GM12878 (cell line): ENCODE measurements at regions not wholly inside any gene's neighbourhood (a gene's known extent, or its start where the extent isn't known, plus 50 kb on each side); places are given as distances from the start of the nearest gene placed in this dataset.

Source experiments
- ATAC-seq: fragments of 200-7000 bp; cut with Tn5 transposase; 3 replicates; pipeline ENCODE4 v1.9.1; 2020; ENCODE audit warnings: mild to moderate bottlenecking, moderate library complexity
- BruUV-seq: library from RNA; stranded (reverse); fragments of 400-500 nt; replicated peaks from 2 replicates; lab custom pipeline; 2021; lab: Mats Ljungman, UMichigan
- CTCF ChIA-PET: fragments of 300-600 bp; sonication (Branson Sonifier 250); formaldehyde crosslinking; extraction: SDS; loops from one replicate; lab custom pipeline; 2021; ENCODE audit warnings: inconsistent platforms; lab: Yijun Ruan, JAX
- POLR2A ChIA-PET: fragments of 350-600 bp; formaldehyde crosslinking; extraction: SDS; loops from one replicate; lab custom pipeline; 2021; ENCODE audit warnings: inconsistent platforms; lab: Charles Lee
- RAD21 ChIA-PET: fragments of 300-600 bp; sonication (Branson Sonifier 250); formaldehyde crosslinking; loops from one replicate; lab custom pipeline; 2023; ENCODE audit warnings: antibody characterized with exemption; ENCODE audit not compliant: unreplicated experiment; lab: Charles Lee
- SMC1A ChIA-PET: fragments of 300-600 bp; sonication (Branson Sonifier 250); formaldehyde crosslinking; loops from one replicate; lab custom pipeline; 2023; ENCODE audit not compliant: unreplicated experiment, uncharacterized antibody; lab: Charles Lee
- DNase-seq: peaks from one replicate; pipeline ENCODE4 v3.0.0-alpha.2; 2011; ENCODE audit warnings: low read depth, low spot score
- FAIRE-seq: peaks from 3 replicates; lab custom pipeline; 2011; peaks lifted over from hg19 to GRCh38; lab: Jason Lieb, UNC
- H2AFZ ChIP-seq: 2 replicates; pipeline ENCODE4 v1.6.0; 2011; ENCODE audit warnings: low read depth, low read length, control low read depth; ENCODE audit not compliant: control insufficient read depth
- H3K27ac ChIP-seq: 2 replicates; pipeline ENCODE4 v1.5.1; 2011; ENCODE audit warnings: control low read depth; ENCODE audit not compliant: control insufficient read depth, insufficient read depth
- H3K27me3 ChIP-seq, 2 experiments: replicated peaks in 1 of 2; 2 replicates each; pipeline versions ENCODE4 v1.6.0 to v1.6.1; 2011; ENCODE audit warnings: low read length in 1 of 2; ENCODE audit not compliant: control insufficient read depth in 2 of 2, insufficient read depth in 2 of 2
- H3K36me3 ChIP-seq, 2 experiments: 2 replicates each; pipeline ENCODE4 v1.5.1; 2011; ENCODE audit warnings: low read length in 1 of 2; ENCODE audit not compliant: control insufficient read depth in 2 of 2, insufficient read depth in 2 of 2
- H3K4me1 ChIP-seq: 2 replicates; pipeline ENCODE4 v1.6.1; 2011; ENCODE audit warnings: mild to moderate bottlenecking, low read length, moderate library complexity, mixed read lengths; ENCODE audit not compliant: control insufficient read depth, insufficient read depth
- H3K4me2 ChIP-seq: 2 replicates; pipeline ENCODE4 v1.6.0; 2011; ENCODE audit warnings: control low read depth; ENCODE audit not compliant: control insufficient read depth, insufficient read depth
- H3K4me3 ChIP-seq: fragments of 200-600 bp; sonication (generic); 2 replicates; pipeline ENCODE4 v1.5.1; 2016
- H3K79me2 ChIP-seq: 2 replicates; pipeline ENCODE4 v1.6.0; 2011; ENCODE audit warnings: low read length; ENCODE audit not compliant: control insufficient read depth, insufficient read depth
- H3K9ac ChIP-seq: 2 replicates; pipeline ENCODE4 v1.8.0; 2011; ENCODE audit warnings: low read length, control low read depth, mixed read lengths; ENCODE audit not compliant: control insufficient read depth, insufficient read depth
- H3K9me3 ChIP-seq: replicated peaks from 3 replicates; pipeline ENCODE4 v1.5.1; 2011; ENCODE audit warnings: mild to moderate bottlenecking, low read length; ENCODE audit not compliant: control insufficient read depth, insufficient read depth
- H4K20me1 ChIP-seq: 2 replicates; pipeline ENCODE4 v1.6.0; 2011; ENCODE audit not compliant: control insufficient read depth, insufficient read depth
- ATF7 ChIP-seq: fragments of 450-650 bp; IDR thresholded peaks from 2 replicates; pipeline ENCODE4 v1.6.1; 2016; ENCODE audit warnings: low read depth, mild to moderate bottlenecking
- BHLHE40 ChIP-seq, 2 experiments: fragments of 450-650 bp in 1 of 2; IDR thresholded peaks; 2 replicates each; pipeline ENCODE4 v1.6.1; 2011 to 2017; ENCODE audit warnings: low read depth in 2 of 2, borderline replicate concordance in 1 of 2, improper control_type of control experiment in 1 of 2, low read length in 1 of 2, mild to moderate bottlenecking in 1 of 2
- BRCA1 ChIP-seq: IDR thresholded peaks from 2 replicates; pipeline ENCODE4 v1.6.1; 2011; ENCODE audit warnings: low read depth, low read length, improper control_type of control experiment
- CBX5 ChIP-seq: sonication (generic); IDR thresholded peaks from 2 replicates; pipeline ENCODE4 v1.6.1; 2016; ENCODE audit warnings: low read depth, moderate library complexity, mild to moderate bottlenecking, inconsistent platforms
- CHD1 ChIP-seq: IDR thresholded peaks from 2 replicates; pipeline ENCODE4 v1.6.1; 2012; ENCODE audit warnings: low read depth, low read length, improper control_type of control experiment
- EP300 ChIP-seq, 2 experiments: fragments of 150-350 bp in 1 of 2; IDR thresholded peaks; 2 replicates each; pipeline ENCODE4 v1.6.1; 2011 to 2012; ENCODE audit warnings: low read depth in 2 of 2, low read length in 2 of 2, borderline replicate concordance in 1 of 2, improper control_type of control experiment in 1 of 2, inconsistent platforms in 1 of 2; ENCODE audit not compliant: control insufficient read depth in 1 of 2
- HCFC1 ChIP-seq: fragments of 150-350 bp; IDR thresholded peaks from 2 replicates; pipeline ENCODE4 v1.6.1; 2014; ENCODE audit warnings: low read length
- IKZF1 ChIP-seq: fragments of 450-650 bp; conservative IDR thresholded peaks from 2 replicates; pipeline ENCODE4 v1.6.1; 2017; ENCODE audit warnings: antibody characterized with exemption, mild to moderate bottlenecking
- MTA3 ChIP-seq: IDR thresholded peaks from 2 replicates; pipeline ENCODE4 v1.6.1; 2012; ENCODE audit warnings: low read length, inconsistent platforms, borderline replicate concordance
- NRF1 ChIP-seq: conservative IDR thresholded peaks from 2 replicates; pipeline ENCODE4 v1.6.1; 2011; ENCODE audit warnings: mild to moderate bottlenecking, low read depth, low read length, improper control_type of control experiment
- POLR2AphosphoS2 ChIP-seq: IDR thresholded peaks from 2 replicates; pipeline ENCODE4 v1.6.1; 2011; ENCODE audit warnings: low read depth, mild to moderate bottlenecking, low read length, improper control_type of control experiment, moderate library complexity
- RAD21 ChIP-seq: IDR thresholded peaks from 2 replicates; pipeline ENCODE4 v1.6.1; 2011; ENCODE audit warnings: mild to moderate bottlenecking, low read depth, low read length, moderate library complexity; ENCODE audit not compliant: insufficient read depth
- STAT3 ChIP-seq: IDR thresholded peaks from 2 replicates; pipeline ENCODE4 v1.6.1; 2011; ENCODE audit warnings: low read depth, low read length, improper control_type of control experiment
- TAF1 ChIP-seq: IDR thresholded peaks from 2 replicates; pipeline ENCODE4 v1.6.1; 2011; ENCODE audit warnings: mild to moderate bottlenecking, low read depth, low read length, borderline replicate concordance
- ZNF274 ChIP-seq: IDR thresholded peaks from one replicate; pipeline ENCODE4 v1.8.0; 2011; ENCODE audit not compliant: insufficient read length, insufficient read depth
- ZNF622 ChIP-seq: fragments of 450-650 bp; IDR thresholded peaks from 2 replicates; pipeline ENCODE4 v1.6.1; 2017; ENCODE audit warnings: mild to moderate bottlenecking, inconsistent platforms
- in situ Hi-C: fragments of 300-500 bp; cut with MboI; formaldehyde crosslinking; loops from 9 replicates; pipeline ENCODE4 v1.14.3; 2018; ENCODE audit warnings: mixed read lengths
- intact Hi-C: fragments of 100-400 bp; cut with micrococcal nuclease; formaldehyde crosslinking; loops from one replicate; pipeline ENCODE4 v1.14.2; 2022; ENCODE audit not compliant: unreplicated experiment
- TF ChIP-seq, protein P1 (sequence below): IDR thresholded peaks from 2 replicates; pipeline ENCODE4 v1.6.1; 2012; ENCODE audit warnings: improper control_type of control experiment, low read depth, low read length; ENCODE audit not compliant: insufficient replicate concordance
- TF ChIP-seq, protein P2 (sequence below): IDR thresholded peaks from 2 replicates; pipeline ENCODE4 v1.6.1; 2011; ENCODE audit warnings: borderline replicate concordance, low read depth, mild to moderate bottlenecking, moderate library complexity, mixed read lengths, low read length; ENCODE audit not compliant: insufficient read depth; ENCODE audit errors: extremely low read length

DNA sequence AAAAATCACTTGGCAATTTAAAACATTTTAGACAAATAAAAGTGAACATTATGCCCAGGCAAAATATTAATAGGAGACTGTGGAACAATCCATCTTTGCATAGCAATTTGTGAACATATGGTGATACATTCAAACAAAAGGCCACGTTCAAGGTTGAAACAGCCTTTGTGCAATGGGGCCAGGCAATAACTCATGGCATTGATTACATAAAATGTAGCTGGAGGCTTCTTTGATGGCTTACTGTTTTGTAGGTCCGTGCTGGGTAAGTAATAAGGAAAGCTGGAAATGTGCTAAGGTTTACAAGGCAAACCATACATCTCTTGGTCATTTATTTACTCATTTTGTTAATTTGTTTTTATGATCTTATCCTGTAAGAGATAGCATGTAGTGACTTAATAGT is 651.8 kb downstream of the KCTD16 start (continued):
- TF ChIP-seq, protein P1, sequence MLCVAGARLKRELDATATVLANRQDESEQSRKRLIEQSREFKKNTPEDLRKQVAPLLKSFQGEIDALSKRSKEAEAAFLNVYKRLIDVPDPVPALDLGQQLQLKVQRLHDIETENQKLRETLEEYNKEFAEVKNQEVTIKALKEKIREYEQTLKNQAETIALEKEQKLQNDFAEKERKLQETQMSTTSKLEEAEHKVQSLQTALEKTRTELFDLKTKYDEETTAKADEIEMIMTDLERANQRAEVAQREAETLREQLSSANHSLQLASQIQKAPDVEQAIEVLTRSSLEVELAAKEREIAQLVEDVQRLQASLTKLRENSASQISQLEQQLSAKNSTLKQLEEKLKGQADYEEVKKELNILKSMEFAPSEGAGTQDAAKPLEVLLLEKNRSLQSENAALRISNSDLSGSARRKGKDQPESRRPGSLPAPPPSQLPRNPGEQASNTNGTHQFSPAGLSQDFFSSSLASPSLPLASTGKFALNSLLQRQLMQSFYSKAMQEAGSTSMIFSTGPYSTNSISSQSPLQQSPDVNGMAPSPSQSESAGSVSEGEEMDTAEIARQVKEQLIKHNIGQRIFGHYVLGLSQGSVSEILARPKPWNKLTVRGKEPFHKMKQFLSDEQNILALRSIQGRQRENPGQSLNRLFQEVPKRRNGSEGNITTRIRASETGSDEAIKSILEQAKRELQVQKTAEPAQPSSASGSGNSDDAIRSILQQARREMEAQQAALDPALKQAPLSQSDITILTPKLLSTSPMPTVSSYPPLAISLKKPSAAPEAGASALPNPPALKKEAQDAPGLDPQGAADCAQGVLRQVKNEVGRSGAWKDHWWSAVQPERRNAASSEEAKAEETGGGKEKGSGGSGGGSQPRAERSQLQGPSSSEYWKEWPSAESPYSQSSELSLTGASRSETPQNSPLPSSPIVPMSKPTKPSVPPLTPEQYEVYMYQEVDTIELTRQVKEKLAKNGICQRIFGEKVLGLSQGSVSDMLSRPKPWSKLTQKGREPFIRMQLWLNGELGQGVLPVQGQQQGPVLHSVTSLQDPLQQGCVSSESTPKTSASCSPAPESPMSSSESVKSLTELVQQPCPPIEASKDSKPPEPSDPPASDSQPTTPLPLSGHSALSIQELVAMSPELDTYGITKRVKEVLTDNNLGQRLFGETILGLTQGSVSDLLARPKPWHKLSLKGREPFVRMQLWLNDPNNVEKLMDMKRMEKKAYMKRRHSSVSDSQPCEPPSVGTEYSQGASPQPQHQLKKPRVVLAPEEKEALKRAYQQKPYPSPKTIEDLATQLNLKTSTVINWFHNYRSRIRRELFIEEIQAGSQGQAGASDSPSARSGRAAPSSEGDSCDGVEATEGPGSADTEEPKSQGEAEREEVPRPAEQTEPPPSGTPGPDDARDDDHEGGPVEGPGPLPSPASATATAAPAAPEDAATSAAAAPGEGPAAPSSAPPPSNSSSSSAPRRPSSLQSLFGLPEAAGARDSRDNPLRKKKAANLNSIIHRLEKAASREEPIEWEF: no peak
- TF ChIP-seq ZNF622: no peak

DNA sequence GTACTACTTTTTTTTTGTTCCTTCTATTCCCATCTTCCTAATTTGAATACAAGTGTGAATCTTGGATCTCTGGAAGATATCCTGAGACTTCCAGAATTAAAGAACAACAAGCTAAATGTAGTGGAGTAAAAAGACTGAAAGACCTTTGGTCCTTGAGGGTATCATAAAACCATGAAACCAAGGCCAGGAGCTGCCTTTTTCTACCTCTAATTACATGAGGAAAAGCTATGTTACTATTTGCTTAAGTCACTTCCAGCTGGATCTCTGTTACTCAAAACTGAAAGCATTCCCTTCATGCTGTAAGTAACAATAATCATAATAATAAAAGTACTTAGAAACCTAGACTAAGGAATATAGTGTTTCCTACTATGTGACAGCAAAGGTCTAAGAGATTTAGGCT is 649.6 kb downstream of the KCTD16 start:
- no peaks in the 10 kb centered on the region for H3K36me3 ChIP-seq
- FAIRE-seq (no peak), ATAC-seq (no peak), DNase-seq (no peak)
- ChIA-PET POLR2A (no interaction called here), CTCF (no interaction called here), SMC1A (no interaction called here), RAD21 (no interaction called here)
- H3K4me3 ChIP-seq: no peak overlapping the region
- no peaks in the 10 kb centered on the region for H3K79me2 ChIP-seq
- TF ChIP-seq CBX5 (no peak), NRF1 (no peak), STAT3 (no peak), ATF7 (no peak), EP300 (IDR thresholded peaks at IDR 0.05; ENCODE audit: borderline replicate concordance in 1 of 2, control insufficient read depth in 1 of 2, low read depth in 2 of 2, low read length in 2 of 2) (no peak), TAF1 (no peak), HCFC1 (no peak), BHLHE40 (IDR thresholded peaks at IDR 0.05; ENCODE audit: borderline replicate concordance in 1 of 2, low read depth in 2 of 2, low read length in 1 of 2) (no peak), CHD1 (no peak), IKZF1 (no peak), RAD21 (no peak), POLR2AphosphoS2 (no peak), BRCA1 (no peak), MTA3 (no peak), ZNF274 (no peak)
- TF ChIP-seq, protein P2, sequence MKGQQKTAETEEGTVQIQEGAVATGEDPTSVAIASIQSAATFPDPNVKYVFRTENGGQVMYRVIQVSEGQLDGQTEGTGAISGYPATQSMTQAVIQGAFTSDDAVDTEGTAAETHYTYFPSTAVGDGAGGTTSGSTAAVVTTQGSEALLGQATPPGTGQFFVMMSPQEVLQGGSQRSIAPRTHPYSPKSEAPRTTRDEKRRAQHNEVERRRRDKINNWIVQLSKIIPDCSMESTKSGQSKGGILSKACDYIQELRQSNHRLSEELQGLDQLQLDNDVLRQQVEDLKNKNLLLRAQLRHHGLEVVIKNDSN: no peak
- no peak overlapping the region for H3K4me2 ChIP-seq
- H3K9ac ChIP-seq: no peak overlapping the region
- no peaks in the 10 kb centered on the region for H3K27me3 ChIP-seq
- no TSS peak for BruUV-seq
- no peak overlapping the region for H2AFZ ChIP-seq
- H3K9me3 ChIP-seq: no peaks in the 10 kb centered on the region
- intact Hi-C loops: no loop called here
- no peaks in the 10 kb centered on the region for H3K4me1 ChIP-seq
- no peaks in the 10 kb centered on the region for H4K20me1 ChIP-seq
- H3K27ac ChIP-seq: no peak overlapping the region
- in situ Hi-C loops: no loop called here
